ENCODE measurements at regions not wholly inside any gene's neighbourhood (a gene's known extent, or its start where the extent isn't known, plus 50 kb on each side); places are given as distances from the start of the nearest gene placed in this dataset.

- no peak for DNase-seq
Observed at GRCh38 chr17:55632893-55633292, 89.8 kb downstream of the TMEM100 start.

GRCh38 chr17:55632236-55632635 lies 90.4 kb downstream of the TMEM100 start:
- DNase-seq, result no peak

- no peak for DNase-seq
Observed at GRCh38 chr17:55629995-55630394, 92.7 kb downstream of the TMEM100 start.

- peak; percentile 22 for DNase-seq
Observed at GRCh38 chr17:55625521-55625920, 97.1 kb downstream of the TMEM100 start.

- peak; percentile 5 for DNase-seq
Observed at GRCh38 chr17:55624772-55625433, 97.8 kb downstream of the TMEM100 start.

GRCh38 chr17:55622547-55622946 lies 100.1 kb downstream of the TMEM100 start:
- DNase-seq, result no peak

GRCh38 chr17:55620945-55621344 lies 101.7 kb downstream of the TMEM100 start:
- no peak for DNase-seq

- no peak for DNase-seq
Observed at GRCh38 chr17:55620023-55620422, 102.6 kb downstream of the TMEM100 start.

- no peak for DNase-seq
Observed at GRCh38 chr17:55617441-55617840, 105.2 kb downstream of the TMEM100 start.

GRCh38 chr17:55614061-55614460 lies 102.8 kb upstream of the SMIM36 start:
- DNase-seq, result no peak

- no peak for DNase-seq
Observed at GRCh38 chr17:55612691-55613141, 101.5 kb upstream of the SMIM36 start.

- no peak for DNase-seq
Observed at GRCh38 chr17:55607731-55608341, 96.6 kb upstream of the SMIM36 start.

- no peak for DNase-seq
Observed at GRCh38 chr17:55606488-55606815, 95.2 kb upstream of the SMIM36 start.

- no peak for DNase-seq
Observed at GRCh38 chr17:55605705-55606487, 94.6 kb upstream of the SMIM36 start.

- peak; percentile 13 for DNase-seq
Observed at GRCh38 chr17:55601874-55602364, 90.7 kb upstream of the SMIM36 start.

- no peak for DNase-seq
Observed at GRCh38 chr17:55598495-55598894, 87.2 kb upstream of the SMIM36 start.

- no peak for DNase-seq
Observed at GRCh38 chr17:55588446-55589242, 77.4 kb upstream of the SMIM36 start.

GRCh38 chr17:55587608-55588139 lies 76.4 kb upstream of the SMIM36 start:
- DNase-seq, result no peak

GRCh38 chr17:55585629-55586028 lies 74.4 kb upstream of the SMIM36 start:
- DNase-seq, result no peak

GRCh38 chr17:55584861-55585260 lies 73.6 kb upstream of the SMIM36 start:
- DNase-seq, result no peak

GRCh38 chr17:55584055-55584685 lies 72.9 kb upstream of the SMIM36 start:
- no peak for DNase-seq

- no peak for DNase-seq
Observed at GRCh38 chr17:55582897-55583296, 71.6 kb upstream of the SMIM36 start.
